H1 (cell line): ENCODE measurements at regions not wholly inside any gene's neighbourhood (a gene's known extent, or its start where the extent isn't known, plus 50 kb on each side); places are given as distances from the start of the nearest gene placed in this dataset.

Experiments used
- CTCF ChIA-PET: fragments of 300-600 bp; sonication (Branson Sonifier 250); formaldehyde crosslinking; loops from one replicate; lab custom pipeline; 2021; ENCODE audit not compliant: partially characterized antibody; lab: Charles Lee
- POLR2A ChIA-PET: fragments of 300-600 bp; sonication (Branson Sonifier 250); formaldehyde crosslinking; loops from one replicate; lab custom pipeline; 2021; ENCODE audit warnings: inconsistent platforms; ENCODE audit not compliant: partially characterized antibody; lab: Charles Lee
- DNase-seq, 2 experiments: peaks; one replicate each; pipeline versions ENCODE4 v3.0.0 to v3.0.0-alpha.2; 2010 to 2022; ENCODE audit warnings: low spot score in 2 of 2, low read depth in 1 of 2, mixed read lengths in 1 of 2
- FAIRE-seq: peaks from 2 replicates; lab custom pipeline; 2011; peaks lifted over from hg19 to GRCh38; lab: Jason Lieb, UNC
- H2AFZ ChIP-seq: 2 replicates; pipeline ENCODE4 v1.8.1; 2012; ENCODE audit warnings: low read length, inconsistent platforms
- H2AK5ac ChIP-seq: 2 replicates; pipeline ENCODE4 v1.6.1; 2013; ENCODE audit warnings: low read depth, low read length
- H2BK120ac ChIP-seq: replicated peaks from 2 replicates; pipeline ENCODE3; 2013; ENCODE audit warnings: low read depth, low read length, inconsistent platforms
- H2BK12ac ChIP-seq: 2 replicates; pipeline ENCODE4 v1.6.1; 2013; ENCODE audit warnings: low read depth, low read length
- H2BK15ac ChIP-seq: 2 replicates; pipeline ENCODE4 v1.6.1; 2013; ENCODE audit warnings: low read length
- H2BK20ac ChIP-seq: 2 replicates; pipeline ENCODE4 v1.6.1; 2013; ENCODE audit warnings: low read length
- H2BK5ac ChIP-seq: 2 replicates; pipeline ENCODE4 v1.6.1; 2013; ENCODE audit warnings: low read depth, low read length
- H3K14ac ChIP-seq: 2 replicates; pipeline ENCODE4 v1.6.1; 2013; ENCODE audit warnings: inconsistent platforms; ENCODE audit not compliant: insufficient read length
- H3K18ac ChIP-seq: 2 replicates; pipeline ENCODE4 v1.6.1; 2013; ENCODE audit warnings: low read length; ENCODE audit errors: extremely low read depth
- H3K23ac ChIP-seq: 2 replicates; pipeline ENCODE4 v1.6.1; 2013; ENCODE audit warnings: inconsistent platforms; ENCODE audit not compliant: insufficient read length
- H3K23me2 ChIP-seq: 2 replicates; pipeline ENCODE4 v1.6.1; 2013; ENCODE audit warnings: low read depth, low read length
- H3K27ac ChIP-seq: 2 replicates; pipeline ENCODE4 v1.6.1; 2011; ENCODE audit warnings: low read depth, low read length, inconsistent platforms
- H3K27me3 ChIP-seq, 4 experiments: replicated peaks in 1 of 4; 1 replicate in 1 of 4; 2 replicates in 3 of 4; pipeline versions ENCODE4 v1.6.1 to v1.8.1; 2011 to 2013; ENCODE audit warnings: low read length in 3 of 4, mild to moderate bottlenecking in 3 of 4, inconsistent platforms in 2 of 4, mixed read lengths in 2 of 4, moderate library complexity in 1 of 4; ENCODE audit not compliant: control insufficient read depth in 3 of 4, insufficient read depth in 3 of 4; ENCODE audit errors: extremely low read depth in 1 of 4
- H3K36me3 ChIP-seq, 4 experiments: 2 replicates each; pipeline versions ENCODE4 v1.6.1 to v1.8.1; 2011 to 2013; ENCODE audit warnings: mild to moderate bottlenecking in 4 of 4, low read length in 3 of 4, moderate library complexity in 2 of 4, control low read depth in 1 of 4, inconsistent platforms in 1 of 4; ENCODE audit not compliant: insufficient read depth in 4 of 4, control insufficient read depth in 2 of 4
- H3K4ac ChIP-seq: replicated peaks from 2 replicates; pipeline ENCODE3; 2013; ENCODE audit warnings: low read length, low read depth, mixed read lengths, inconsistent platforms; ENCODE audit not compliant: insufficient read length
- H3K4me1 ChIP-seq, 4 experiments: replicated peaks in 1 of 4; 1 replicate in 1 of 4; 2 replicates in 3 of 4; pipeline versions ENCODE4 v1.6.1 to v1.8.1; 2011 to 2013; ENCODE audit warnings: low read length in 3 of 4, inconsistent platforms in 2 of 4, mixed read lengths in 1 of 4; ENCODE audit not compliant: insufficient read depth in 4 of 4, control insufficient read depth in 3 of 4
- H3K4me2 ChIP-seq, 2 experiments: 2 replicates each; pipeline versions ENCODE4 v1.6.1 to v1.8.1; 2011 to 2013; ENCODE audit warnings: low read depth in 2 of 2, low read length in 2 of 2, control low read depth in 1 of 2, inconsistent platforms in 1 of 2, mild to moderate bottlenecking in 1 of 2; ENCODE audit not compliant: insufficient read depth in 1 of 2
- H3K4me3 ChIP-seq, 4 experiments: fragments of 200-600, 300-600 bp in 1 of 4; sonication (generic), shearing (Covaris generic), sonication (Bioruptor Twin) in 1 of 4; 2 replicates each; pipeline versions ENCODE4 v1.5.1 to v1.8.1; 2011 to 2016; ENCODE audit warnings: low read length in 4 of 4, low read depth in 3 of 4, control low read depth in 2 of 4, inconsistent platforms in 2 of 4, mild to moderate bottlenecking in 2 of 4, mixed read lengths in 1 of 4, moderate library complexity in 1 of 4; ENCODE audit not compliant: insufficient read depth in 2 of 4; ENCODE audit errors: extremely low read depth in 1 of 4
- H3K56ac ChIP-seq: replicated peaks from 2 replicates; pipeline ENCODE3; 2013; ENCODE audit warnings: low read depth, mild to moderate bottlenecking, mixed read lengths, low read length, inconsistent platforms; ENCODE audit not compliant: insufficient read length
- H3K79me1 ChIP-seq: 2 replicates; pipeline ENCODE4 v1.6.1; 2013; ENCODE audit warnings: low read depth, low read length, control low read depth
- H3K79me2 ChIP-seq, 2 experiments: 2 replicates each; pipeline versions ENCODE4 v1.6.1 to v1.8.1; 2012 to 2013; ENCODE audit warnings: low read length in 2 of 2, mild to moderate bottlenecking in 2 of 2, inconsistent platforms in 1 of 2; ENCODE audit not compliant: insufficient read depth in 2 of 2, control insufficient read depth in 1 of 2
- H3K9ac ChIP-seq, 4 experiments: replicated peaks in 1 of 4; 1 replicate in 1 of 4; 2 replicates in 3 of 4; pipeline versions ENCODE4 v1.6.1 to v1.8.1; 2011 to 2013; ENCODE audit warnings: low read depth in 3 of 4, low read length in 3 of 4, control low read depth in 2 of 4, mild to moderate bottlenecking in 2 of 4, moderate library complexity in 2 of 4, inconsistent platforms in 1 of 4; ENCODE audit errors: extremely low read depth in 1 of 4
- H3K9me3 ChIP-seq, 2 experiments: 2 replicates each; pipeline versions ENCODE4 v1.6.1 to v1.8.1; 2012 to 2013; ENCODE audit warnings: mild to moderate bottlenecking in 2 of 2, moderate library complexity in 2 of 2, control low read depth in 1 of 2, inconsistent platforms in 1 of 2, low read depth in 1 of 2, low read length in 1 of 2, mixed read lengths in 1 of 2; ENCODE audit not compliant: insufficient read depth in 2 of 2
- H4K20me1 ChIP-seq, 2 experiments: replicated peaks in 1 of 2; 2 replicates each; pipeline versions ENCODE3 to v1.8.1; 2011 to 2013; ENCODE audit warnings: inconsistent platforms in 2 of 2, low read length in 2 of 2, mild to moderate bottlenecking in 1 of 2; ENCODE audit not compliant: insufficient read depth in 2 of 2, control insufficient read depth in 1 of 2
- H4K5ac ChIP-seq: 2 replicates; pipeline ENCODE4 v1.6.1; 2013; ENCODE audit warnings: low read length, low read depth, mixed read lengths, inconsistent platforms; ENCODE audit not compliant: insufficient read length
- H4K8ac ChIP-seq: 2 replicates; pipeline ENCODE4 v1.8.0; 2013; ENCODE audit warnings: mild to moderate bottlenecking, moderate library complexity, low read length, inconsistent platforms; ENCODE audit not compliant: insufficient read depth; ENCODE audit errors: extremely low read depth
- H4K91ac ChIP-seq: replicated peaks from 2 replicates; pipeline ENCODE3; 2013; ENCODE audit warnings: low read length, mixed read lengths, inconsistent platforms; ENCODE audit not compliant: insufficient read length
- CBX5 ChIP-seq: fragments of 300-800, 300-1000 bp; sonication (generic); IDR thresholded peaks from 2 replicates; pipeline ENCODE4 v1.7.1; 2016; ENCODE audit warnings: antibody characterized with exemption, low read length, low read depth
- CHD2 ChIP-seq: IDR thresholded peaks from 2 replicates; pipeline ENCODE4 v1.6.1; 2012; ENCODE audit warnings: low read length, improper control_type of control experiment
- CTBP2 ChIP-seq: IDR thresholded peaks from 2 replicates; pipeline ENCODE4 v1.7.0; 2011; ENCODE audit warnings: borderline replicate concordance, mild to moderate bottlenecking, moderate library complexity, mixed read lengths, low read length; ENCODE audit not compliant: insufficient read depth, insufficient read length
- CTCF ChIP-seq, 3 experiments: IDR thresholded peaks; 1 replicate in 2 of 3; 2 replicates in 1 of 3; pipeline versions ENCODE4 v1.5.1 to v1.6.1; 2011; ENCODE audit warnings: low read length in 3 of 3, mild to moderate bottlenecking in 3 of 3, inconsistent platforms in 2 of 3, low read depth in 1 of 3, moderate library complexity in 1 of 3; ENCODE audit not compliant: insufficient read depth in 1 of 3; ENCODE audit errors: control extremely low read depth in 1 of 3
- E2F6 ChIP-seq: IDR thresholded peaks from 2 replicates; pipeline ENCODE4 v1.6.1; 2012; ENCODE audit warnings: inconsistent platforms
- JUN ChIP-seq: IDR thresholded peaks from 2 replicates; pipeline ENCODE4 v1.6.1; 2011; ENCODE audit warnings: low read depth, mild to moderate bottlenecking, improper control_type of control experiment, low read length
- KDM1A ChIP-seq: fragments of 200-600, 300-600 bp; sonication (generic); IDR thresholded peaks from 2 replicates; pipeline ENCODE4 v1.7.1; 2016; ENCODE audit warnings: mild to moderate bottlenecking, low read length, borderline replicate concordance
- PHF8 ChIP-seq: fragments of 200-600 bp; sonication (generic); conservative IDR thresholded peaks from 2 replicates; pipeline ENCODE4 v1.7.1; 2012; ENCODE audit warnings: low read depth, mild to moderate bottlenecking, inconsistent platforms, low read length, moderate library complexity
- POU5F1 ChIP-seq: IDR thresholded peaks from 2 replicates; pipeline ENCODE4 v1.6.1; 2011; ENCODE audit warnings: low read depth, mild to moderate bottlenecking, low read length, moderate library complexity
- RAD21 ChIP-seq, 2 experiments: IDR thresholded peaks in 1 of 2; conservative IDR thresholded peaks in 1 of 2; 2 replicates each; pipeline ENCODE4 v1.6.1; 2011; ENCODE audit warnings: low read depth in 2 of 2, low read length in 2 of 2, improper control_type of control experiment in 1 of 2, inconsistent platforms in 1 of 2, mild to moderate bottlenecking in 1 of 2, moderate library complexity in 1 of 2
- TAF7 ChIP-seq: optimal IDR thresholded peaks from 2 replicates; pipeline ENCODE3; 2011; ENCODE audit warnings: low read depth, mild to moderate bottlenecking, inconsistent platforms, low read length, moderate library complexity, borderline replicate concordance
- WGBS, 2 experiments: shearing (Covaris generic) in 1 of 2; methylation state at CpG; one replicate each; pipeline versions ENCODE4 v1.1.6 to v1.1.7; 2013 to 2015; ENCODE audit warnings: low lambda C conversion rate in 2 of 2, mixed read lengths in 2 of 2, inconsistent platforms in 1 of 2, low coverage in 1 of 2, missing lambda C conversion rate in 1 of 2; ENCODE audit not compliant: insufficient replicate concordance in 2 of 2, insufficient coverage in 1 of 2, insufficient read length in 1 of 2; ENCODE audit errors: extremely low coverage in 1 of 2, missing lambda C conversion rate in 1 of 2; 5-methylcytosine and 5-hydroxymethylcytosine counted together

DNA sequence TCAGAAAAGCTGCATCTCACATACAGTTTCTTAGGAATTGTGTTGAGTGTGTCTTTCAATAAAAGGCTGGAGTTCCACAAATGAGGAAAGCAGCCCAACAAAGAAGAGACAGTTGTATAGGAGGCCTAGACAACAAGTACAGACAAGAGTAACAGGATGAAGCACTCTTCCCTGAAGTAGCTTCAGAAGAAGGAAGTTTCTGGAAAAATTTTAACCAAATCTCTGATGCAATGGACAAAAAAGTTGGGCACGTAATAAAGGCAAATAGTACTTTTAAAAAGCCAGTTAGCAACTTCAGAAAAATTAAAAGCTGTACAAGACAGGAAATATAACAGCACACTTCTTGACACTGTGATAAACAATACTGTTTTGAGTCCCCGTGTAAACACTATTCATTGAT lies 134.1 kb upstream of the PLEKHG7 start:
- Histone ChIP-seq H2BK15ac (no peak overlapping the region), H4K20me1 (no peaks in the 10 kb centered on the region), H2AK5ac (no peak overlapping the region), H3K23ac (no peak overlapping the region), H4K91ac (no peak overlapping the region), H3K27ac (no peak overlapping the region), H3K9ac (no peak overlapping the region), H2BK5ac (no peak overlapping the region), H3K79me1 (no peaks in the 10 kb centered on the region), H3K56ac (no peak overlapping the region), H3K4me2 (no peak overlapping the region), H3K36me3 (no peaks in the 10 kb centered on the region), H3K18ac (no peak overlapping the region), H2AFZ (no peak overlapping the region), H2BK20ac (no peak overlapping the region; the same call in 1 of the 2 replicates), H3K4me3 (no peak overlapping the region), H3K27me3 (no peaks in the 10 kb centered on the region), H3K79me2 (no peaks in the 10 kb centered on the region), H3K4ac (no peak overlapping the region), H2BK120ac (no peak overlapping the region), H4K8ac (no peak overlapping the region), H3K4me1 (peaks cover 0 to 4% (median 0%) of the 10 kb centered on the region in 4 experiments; a peak in 1 of 7 replicates), H2BK12ac (no peak overlapping the region), H3K14ac (no peak overlapping the region), H4K5ac (no peak overlapping the region), H3K9me3 (no peaks in the 10 kb centered on the region), H3K23me2 (no peaks in the 10 kb centered on the region)
- ChIA-PET CTCF (interaction anchor here (0.9 to 2.7 kb wide), 8 partner anchors 11 to 1187 kb away, joined by 3 to 11 read pairs (median 3); no protein-coding TSS in a partner anchor), POLR2A (no interaction called here)
- DNase-seq (no peak), FAIRE-seq (no peak)
- 83% methylated on average over 2 of the region's 2 CpGs; no CpG with 5 or more reads in 1 of the 2 experiments for WGBS, 2 experiments
- TF ChIP-seq PHF8 = no peak
- TF ChIP-seq E2F6 = no peak
- no peak for TF ChIP-seq CTCF (IDR thresholded peaks at IDR 0.05; ENCODE audit: control extremely low read depth in 1 of 3, insufficient read depth in 1 of 3, low read depth in 1 of 3, low read length in 3 of 3)
- no peak for TF ChIP-seq JUN
- TF ChIP-seq CHD2 = no peak
- no peak for TF ChIP-seq CTBP2
- no peak for TF ChIP-seq RAD21 (IDR thresholded peaks at IDR 0.05 in 1 of 2, conservative IDR thresholded peaks at IDR 0.05 in 1 of 2; ENCODE audit: low read depth in 2 of 2, low read length in 2 of 2)
- no peak for TF ChIP-seq CBX5
- no peak for TF ChIP-seq TAF7
- TF ChIP-seq POU5F1 = no peak
- TF ChIP-seq KDM1A = no peak
